A673 (cell line): ENCODE measurements at regions not wholly inside any gene's neighbourhood (a gene's known extent, or its start where the extent isn't known, plus 50 kb on each side); places are given as distances from the start of the nearest gene placed in this dataset.

Experiments used
- EZH2 ChIP-seq: fragments of 200-600 bp; sonication (generic); IDR thresholded peaks from 2 replicates; pipeline ENCODE4 v1.6.1; 2017; ENCODE audit warnings: borderline replicate concordance, low read depth, mild to moderate bottlenecking, mixed read lengths, antibody characterized with exemption, low read length; ENCODE audit not compliant: poor library complexity, severe bottlenecking
- TF ChIP-seq, protein P1 (sequence below): fragments of 300-800, 200-600 bp; sonication (generic); conservative IDR thresholded peaks from 2 replicates; pipeline ENCODE4 v1.5.1; 2017; ENCODE audit warnings: low read depth, mild to moderate bottlenecking, antibody characterized with exemption, low read length, moderate library complexity, mixed read lengths

GRCh38 chr18:55013086-55013485 lies 53.8 kb upstream of the CCDC68 start:
- TF ChIP-seq, protein P1, sequence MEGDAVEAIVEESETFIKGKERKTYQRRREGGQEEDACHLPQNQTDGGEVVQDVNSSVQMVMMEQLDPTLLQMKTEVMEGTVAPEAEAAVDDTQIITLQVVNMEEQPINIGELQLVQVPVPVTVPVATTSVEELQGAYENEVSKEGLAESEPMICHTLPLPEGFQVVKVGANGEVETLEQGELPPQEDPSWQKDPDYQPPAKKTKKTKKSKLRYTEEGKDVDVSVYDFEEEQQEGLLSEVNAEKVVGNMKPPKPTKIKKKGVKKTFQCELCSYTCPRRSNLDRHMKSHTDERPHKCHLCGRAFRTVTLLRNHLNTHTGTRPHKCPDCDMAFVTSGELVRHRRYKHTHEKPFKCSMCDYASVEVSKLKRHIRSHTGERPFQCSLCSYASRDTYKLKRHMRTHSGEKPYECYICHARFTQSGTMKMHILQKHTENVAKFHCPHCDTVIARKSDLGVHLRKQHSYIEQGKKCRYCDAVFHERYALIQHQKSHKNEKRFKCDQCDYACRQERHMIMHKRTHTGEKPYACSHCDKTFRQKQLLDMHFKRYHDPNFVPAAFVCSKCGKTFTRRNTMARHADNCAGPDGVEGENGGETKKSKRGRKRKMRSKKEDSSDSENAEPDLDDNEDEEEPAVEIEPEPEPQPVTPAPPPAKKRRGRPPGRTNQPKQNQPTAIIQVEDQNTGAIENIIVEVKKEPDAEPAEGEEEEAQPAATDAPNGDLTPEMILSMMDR = no peak
- TF ChIP-seq EZH2 = no peak
